Stimulated activated CD4-positive, alpha-beta T cell treated with anti-CD3 and anti-CD28 coated beads, Interleukin-4, amount 100 ng/mL, for 24 hours (primary cell): ENCODE measurements at regions not wholly inside any gene's neighbourhood (a gene's known extent, or its start where the extent isn't known, plus 50 kb on each side); places are given as distances from the start of the nearest gene placed in this dataset.

Source experiments
- DNase-seq: peaks from one replicate; pipeline ENCODE4 v3.0.0-alpha.2; 2020

GRCh38 chr10:44689368-44689767 is 221.8 kb upstream of the TMEM72 start:
- DNase-seq = no peak

- no peak for DNase-seq
Measured at GRCh38 chr10:44696496-44696895, 214.6 kb upstream of the TMEM72 start.

GRCh38 chr10:44697116-44697515 is 214.0 kb upstream of the TMEM72 start:
- no peak for DNase-seq

GRCh38 chr10:44702531-44702930 is 208.6 kb upstream of the TMEM72 start:
- DNase-seq = no peak

GRCh38 chr10:44703241-44704155 is 207.6 kb upstream of the TMEM72 start:
- no peak for DNase-seq

- DNase-seq = no peak
Measured at GRCh38 chr10:44704616-44705015, 206.5 kb upstream of the TMEM72 start.

GRCh38 chr10:44706745-44707144 is 204.4 kb upstream of the TMEM72 start:
- DNase-seq = no peak

GRCh38 chr10:44713307-44713706 is 197.8 kb upstream of the TMEM72 start:
- DNase-seq = no peak

- DNase-seq = no peak
Measured at GRCh38 chr10:44714451-44714850, 196.7 kb upstream of the TMEM72 start.

GRCh38 chr10:44715136-44715535 is 196.0 kb upstream of the TMEM72 start:
- no peak for DNase-seq

- no peak for DNase-seq
Measured at GRCh38 chr10:44716470-44717015, 194.6 kb upstream of the TMEM72 start.

- DNase-seq = no peak
Measured at GRCh38 chr10:44723082-44723481, 188.1 kb upstream of the TMEM72 start.

- no peak for DNase-seq
Measured at GRCh38 chr10:44723619-44724325, 187.4 kb upstream of the TMEM72 start.

GRCh38 chr10:44724415-44725174 is 186.5 kb upstream of the TMEM72 start:
- DNase-seq = no peak

GRCh38 chr10:44725404-44725803 is 185.7 kb upstream of the TMEM72 start:
- no peak for DNase-seq

GRCh38 chr10:44731283-44731682 is 179.9 kb upstream of the TMEM72 start:
- DNase-seq = no peak

- DNase-seq = no peak
Measured at GRCh38 chr10:44733501-44734488, 177.3 kb upstream of the TMEM72 start.

- DNase-seq = no peak
Measured at GRCh38 chr10:44742248-44742647, 168.9 kb upstream of the TMEM72 start.

GRCh38 chr10:44743535-44743934 is 167.6 kb upstream of the TMEM72 start:
- no peak for DNase-seq

- DNase-seq = no peak
Measured at GRCh38 chr10:44745920-44746319, 165.2 kb upstream of the TMEM72 start.

GRCh38 chr10:44747593-44748172 is 163.5 kb upstream of the TMEM72 start:
- no peak for DNase-seq
